ENCODE measurements at regions not wholly inside any gene's neighbourhood (a gene's known extent, or its start where the extent isn't known, plus 50 kb on each side); places are given as distances from the start of the nearest gene placed in this dataset.
"Not testable (repeated sequence)": the region's sequence is repeated elsewhere in the genome, so short reads cannot be mapped to it uniquely, and the experiment has no call there.

DNA sequence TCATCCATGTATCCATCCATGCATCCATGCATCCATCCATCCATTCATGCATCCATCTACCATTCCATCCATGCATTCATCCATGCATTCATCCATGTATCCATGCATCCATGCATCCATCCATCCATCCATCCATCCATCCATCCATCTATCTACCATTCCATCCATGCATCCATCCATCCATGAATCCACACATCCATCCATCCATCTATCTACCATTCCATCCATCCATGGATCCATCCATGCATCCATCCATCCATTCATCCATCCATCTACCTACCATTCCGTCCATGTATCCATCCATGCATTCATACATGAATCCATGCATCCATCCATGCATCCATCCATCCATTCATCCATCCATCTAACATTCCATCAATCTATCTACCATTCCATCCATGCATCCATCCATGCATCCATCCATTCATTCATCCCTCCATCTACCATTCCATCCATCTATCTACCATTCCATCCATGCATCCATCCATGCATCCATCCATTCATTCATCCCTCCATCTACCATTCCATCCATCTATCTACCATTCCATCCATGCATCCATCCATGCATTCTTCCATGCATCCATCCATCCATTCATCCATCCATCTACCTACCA, 257.2 kb downstream of the CRLF2 start:
- not testable (repeated sequence) for DNase-seq (ENCODE audit: low read depth in 1 of 2, low spot score in 1 of 2)

DNA sequence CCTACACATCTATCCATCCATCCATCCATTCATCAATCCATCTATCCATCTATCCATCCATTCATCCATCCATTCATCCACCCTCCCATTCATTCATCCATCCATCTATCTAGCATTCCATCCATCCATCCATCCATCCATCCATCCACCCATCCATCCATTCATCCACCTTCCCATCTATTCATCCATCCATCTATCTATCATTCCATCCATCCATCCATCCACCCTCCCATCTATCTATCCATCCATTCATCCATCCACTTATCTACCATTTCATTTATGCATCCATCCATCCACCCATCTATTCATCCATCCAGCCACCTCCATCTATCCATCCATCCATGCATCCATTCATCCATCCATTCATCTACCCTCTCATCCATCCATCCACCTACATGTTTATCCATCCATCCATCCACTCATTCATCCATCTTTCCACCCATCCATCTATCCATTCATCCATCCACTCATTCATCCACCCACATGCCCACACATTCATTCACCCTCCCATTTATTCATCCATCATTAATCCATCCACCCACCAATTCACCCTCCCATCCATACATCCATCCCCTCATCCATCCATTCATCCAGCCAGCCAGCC, 258.5 kb downstream of the CRLF2 start:
- DNase-seq (ENCODE audit: low read depth in 1 of 2, low spot score in 1 of 2): no peak

DNA sequence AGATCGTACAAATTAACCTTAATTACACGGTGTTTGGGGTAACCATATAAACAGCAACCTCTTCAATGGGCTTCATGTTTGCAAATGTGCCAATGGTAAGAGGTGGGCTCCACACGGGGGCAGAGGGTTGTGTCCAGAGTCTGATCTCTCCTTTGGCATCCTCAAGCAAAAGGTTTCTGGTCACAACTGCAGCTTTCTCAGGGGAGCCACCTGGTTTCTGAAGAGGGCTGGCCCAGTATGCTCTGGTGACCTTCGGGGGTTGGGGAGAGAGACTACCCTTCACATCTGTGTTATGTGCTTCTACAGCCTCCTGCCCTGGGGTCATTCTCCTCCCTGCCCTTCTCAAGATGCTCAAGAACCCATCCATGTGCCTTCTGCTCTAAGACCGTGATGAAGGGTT, 259.6 kb downstream of the CRLF2 start:
- DNase-seq (ENCODE audit: low read depth in 1 of 2, low spot score in 1 of 2): no peak

- DNase-seq (ENCODE audit: low read depth in 1 of 2, low spot score in 1 of 2): not testable (repeated sequence)
Observed at GRCh38 chrX:947262-947661, 265.2 kb downstream of the CRLF2 start.

- no peak for DNase-seq (ENCODE audit: low read depth in 1 of 2, low spot score in 1 of 2)
Observed at GRCh38 chrX:943035-943434, 269.4 kb downstream of the CRLF2 start.

- DNase-seq (ENCODE audit: low read depth in 1 of 2, low spot score in 1 of 2): no peak
Observed at GRCh38 chrX:940691-941090, 271.8 kb downstream of the CRLF2 start.

- DNase-seq (ENCODE audit: low read depth in 1 of 2, low spot score in 1 of 2): no peak
Observed at GRCh38 chrX:936979-937769, 275.3 kb downstream of the CRLF2 start.

DNA sequence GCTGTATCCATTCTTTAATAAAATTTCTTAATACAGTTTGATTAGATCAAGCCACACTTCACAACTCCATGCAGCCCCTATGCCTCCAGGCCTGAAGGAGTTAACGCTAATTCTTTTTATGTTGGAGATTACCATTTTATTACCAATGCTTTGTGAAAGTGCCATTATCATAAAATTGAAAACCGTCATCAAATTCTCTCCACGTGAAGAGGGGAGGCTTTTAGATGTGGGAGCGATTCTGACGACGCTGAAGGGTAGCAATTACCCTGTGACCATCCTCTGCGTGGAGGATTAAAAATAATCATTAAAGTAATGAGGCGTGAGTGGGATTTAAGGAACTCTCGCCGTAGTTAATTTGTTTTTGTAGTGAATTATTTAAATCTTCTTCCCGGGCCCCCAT, 278.8 kb downstream of the CRLF2 start:
- no peak for DNase-seq (ENCODE audit: low read depth in 1 of 2, low spot score in 1 of 2)

DNA sequence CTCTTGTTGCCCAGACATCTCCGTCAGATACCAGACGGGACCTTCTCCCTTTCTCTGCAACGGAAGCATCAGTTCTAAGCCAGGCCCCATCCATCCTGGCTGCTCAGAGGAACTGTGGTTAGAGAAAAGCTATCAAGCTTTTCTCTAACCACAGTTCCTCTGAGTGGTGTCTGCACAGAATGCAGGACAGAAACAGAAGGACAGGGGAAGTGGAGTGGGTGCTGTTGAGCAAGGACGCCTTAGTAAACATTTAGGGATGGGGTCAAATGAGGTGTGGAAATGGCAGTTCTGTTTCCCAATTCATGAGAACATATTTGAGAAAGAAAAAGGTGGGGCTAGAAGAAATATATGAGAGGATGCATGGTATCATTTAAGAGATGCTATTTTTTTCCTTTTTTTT, 283.8 kb downstream of the CRLF2 start:
- no peak for DNase-seq (ENCODE audit: low read depth in 1 of 2, low spot score in 1 of 2)

- DNase-seq (ENCODE audit: low read depth in 1 of 2, low spot score in 1 of 2): no peak
Observed at GRCh38 chrX:926991-927390, 285.5 kb downstream of the CRLF2 start.

- DNase-seq (ENCODE audit: low read depth in 1 of 2, low spot score in 1 of 2): no peak
Observed at GRCh38 chrX:926070-926469, 286.4 kb downstream of the CRLF2 start.

DNA sequence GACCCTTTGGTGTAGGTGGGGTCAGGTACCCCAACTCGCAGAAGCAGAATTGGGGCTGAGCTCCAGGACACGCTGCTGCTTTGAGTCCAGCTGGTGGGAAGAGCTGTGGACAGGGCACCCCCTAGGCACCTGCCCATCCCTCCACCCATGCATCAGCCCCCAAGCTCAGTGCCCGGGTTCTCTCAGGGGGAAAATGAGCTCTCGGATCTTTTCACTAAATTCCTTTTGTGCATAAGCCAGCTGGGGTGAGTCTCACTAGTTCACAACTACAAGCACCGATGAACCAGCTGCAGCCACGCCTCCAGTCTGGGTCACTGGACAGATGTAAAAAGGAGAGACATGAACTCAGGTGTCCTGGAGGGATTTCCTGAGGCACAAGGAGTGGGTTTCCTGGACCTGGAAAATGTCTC, 286.8 kb downstream of the CRLF2 start:
- no peak for DNase-seq (ENCODE audit: low read depth in 1 of 2, low spot score in 1 of 2)

DNA sequence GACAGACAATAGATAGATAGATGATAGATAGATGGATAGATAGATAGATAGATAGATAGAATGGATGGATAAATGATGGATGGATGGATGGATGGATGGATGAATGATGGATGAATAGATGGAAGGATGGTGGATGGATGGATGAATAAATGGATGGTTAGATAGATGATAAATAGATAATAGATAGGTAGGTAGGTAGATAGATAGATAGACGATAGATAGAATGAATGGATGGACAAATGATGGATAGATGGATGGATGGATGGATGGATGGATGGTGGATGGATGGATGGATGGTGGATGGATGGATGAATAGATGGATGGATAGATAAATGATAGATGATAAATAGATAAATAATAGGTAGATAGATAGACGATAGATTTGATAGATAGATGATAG, 287.4 kb downstream of the CRLF2 start:
- no peak for DNase-seq (ENCODE audit: low read depth in 1 of 2, low spot score in 1 of 2)

DNA sequence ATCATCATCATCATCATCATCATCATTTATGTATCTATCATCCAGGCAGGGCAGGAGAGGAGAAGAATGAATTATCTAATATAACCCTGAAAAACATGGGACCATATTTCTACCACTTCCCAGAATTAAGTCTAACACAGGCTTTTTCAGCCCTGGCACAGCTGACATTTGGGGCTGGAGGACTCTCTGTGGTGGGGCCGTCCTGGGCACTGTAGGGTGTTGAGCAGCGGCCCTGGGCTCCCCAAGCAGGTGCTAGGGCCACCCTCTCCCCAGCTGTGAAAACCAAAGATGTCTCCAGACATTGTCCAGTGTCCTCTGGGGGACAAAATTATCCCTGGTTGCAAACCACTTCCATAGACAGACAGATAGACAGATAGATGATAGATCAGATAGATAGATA, 288.4 kb downstream of the CRLF2 start:
- no peak for DNase-seq (ENCODE audit: low read depth in 1 of 2, low spot score in 1 of 2)

- no peak for DNase-seq (ENCODE audit: low read depth in 1 of 2, low spot score in 1 of 2)
Observed at GRCh38 chrX:920234-920799, 289.7 kb downstream of the SHOX start.

- no peak for DNase-seq (ENCODE audit: low read depth in 1 of 2, low spot score in 1 of 2)
Observed at GRCh38 chrX:916230-916599, 285.6 kb downstream of the SHOX start.

DNA sequence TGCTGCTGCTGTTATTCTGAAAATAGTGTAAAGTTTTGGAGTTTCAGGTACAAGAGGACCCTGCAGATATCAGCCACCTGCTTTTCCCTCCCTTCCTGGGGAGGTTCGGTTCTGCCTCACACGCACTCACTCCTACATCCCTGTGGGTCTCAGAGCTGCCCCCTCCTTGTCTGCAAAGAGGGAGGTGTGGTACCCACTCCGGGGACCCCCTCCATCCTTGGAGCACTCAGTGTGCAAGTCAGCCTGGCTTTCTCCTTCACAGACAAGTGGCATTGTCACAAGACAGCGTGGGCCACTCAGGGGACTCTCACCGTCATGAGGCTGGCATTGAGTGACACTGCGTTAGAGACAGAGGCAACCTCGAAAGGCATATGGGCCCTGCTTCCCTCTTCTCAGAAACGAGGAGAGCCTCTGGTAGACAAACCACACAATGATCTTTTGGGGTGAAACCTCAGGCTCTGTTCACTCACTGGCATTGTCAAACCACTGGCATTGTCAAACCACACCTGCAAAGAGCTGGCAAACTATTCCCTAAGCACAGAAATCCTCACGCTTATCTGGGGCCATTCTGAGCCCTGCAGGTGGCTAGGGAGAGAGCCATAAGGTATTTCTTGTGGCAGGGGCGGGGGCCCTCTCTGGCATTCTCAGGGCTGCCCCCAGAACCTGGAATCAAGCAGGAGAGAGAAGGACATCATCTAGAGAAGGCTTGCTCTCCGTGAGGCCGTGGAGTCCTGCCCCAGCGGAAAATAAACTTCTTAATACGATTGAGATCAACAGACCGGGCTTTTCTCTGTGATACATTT, 285.0 kb downstream of the SHOX start:
- no peak for DNase-seq (ENCODE audit: low read depth in 1 of 2, low spot score in 1 of 2)

DNA sequence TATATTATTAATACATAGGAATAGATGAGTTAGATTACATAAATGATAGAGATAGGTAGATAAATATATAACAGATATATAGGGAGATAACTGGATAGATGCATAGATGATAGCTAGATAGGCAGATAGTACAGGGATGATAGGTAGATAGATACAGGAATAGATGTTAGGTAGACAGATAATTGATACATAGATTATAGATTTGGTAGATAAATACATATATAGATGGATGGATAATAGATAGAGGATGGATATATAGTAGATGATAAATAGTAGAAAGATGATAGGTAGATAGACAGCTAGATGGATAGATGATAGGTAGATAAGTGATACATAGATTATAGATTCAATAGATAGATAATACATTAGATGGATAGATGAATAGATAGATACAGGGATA, 283.6 kb downstream of the SHOX start:
- no peak for DNase-seq (ENCODE audit: low read depth in 1 of 2, low spot score in 1 of 2)

- DNase-seq (ENCODE audit: low read depth in 1 of 2, low spot score in 1 of 2): no peak
Observed at GRCh38 chrX:912677-913076, 282.1 kb downstream of the SHOX start.

DNA sequence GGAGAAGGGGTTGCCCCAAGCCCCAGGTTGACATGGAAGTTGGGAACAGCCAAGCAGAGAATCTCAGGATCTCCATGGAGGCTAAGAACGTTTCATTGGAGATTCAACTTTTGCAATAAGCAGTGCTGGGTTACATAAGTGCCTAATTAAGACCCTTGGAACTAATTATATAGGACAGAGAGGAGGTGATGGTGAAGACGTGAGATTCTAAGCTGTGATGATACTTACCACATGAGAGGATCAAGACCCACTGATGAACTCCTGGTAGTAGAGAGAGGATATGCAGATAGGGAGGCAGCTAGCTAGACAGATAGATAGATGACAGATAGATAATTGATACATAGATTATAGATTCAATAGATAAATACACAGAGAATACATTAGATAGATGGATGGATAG, 278.5 kb downstream of the SHOX start:
- not testable (repeated sequence) for DNase-seq (ENCODE audit: low read depth in 1 of 2, low spot score in 1 of 2)

DNA sequence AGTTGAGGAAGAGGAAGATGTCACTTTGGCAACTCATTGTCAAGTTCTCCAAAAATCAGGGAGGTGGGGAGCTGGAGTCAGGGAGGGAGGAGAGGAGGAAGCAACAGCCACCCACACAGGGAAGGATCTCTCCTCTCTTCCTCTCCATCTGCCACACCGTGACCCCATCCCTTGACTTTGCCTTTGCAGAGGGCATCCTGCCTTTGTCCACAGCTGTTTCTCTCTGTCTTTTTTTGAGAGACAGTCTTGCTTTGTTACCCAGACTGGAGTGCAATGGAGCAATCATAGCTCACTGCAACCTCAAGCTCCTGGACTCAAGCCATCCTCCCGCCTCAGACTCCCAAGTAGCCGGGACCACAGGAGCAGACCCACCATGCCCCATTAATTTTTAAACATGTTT, 276.0 kb downstream of the SHOX start:
- no peak for DNase-seq (ENCODE audit: low read depth in 1 of 2, low spot score in 1 of 2)
